ENCODE measurements at regions not wholly inside any gene's neighbourhood (a gene's known extent, or its start where the extent isn't known, plus 50 kb on each side); places are given as distances from the start of the nearest gene placed in this dataset.

DNA sequence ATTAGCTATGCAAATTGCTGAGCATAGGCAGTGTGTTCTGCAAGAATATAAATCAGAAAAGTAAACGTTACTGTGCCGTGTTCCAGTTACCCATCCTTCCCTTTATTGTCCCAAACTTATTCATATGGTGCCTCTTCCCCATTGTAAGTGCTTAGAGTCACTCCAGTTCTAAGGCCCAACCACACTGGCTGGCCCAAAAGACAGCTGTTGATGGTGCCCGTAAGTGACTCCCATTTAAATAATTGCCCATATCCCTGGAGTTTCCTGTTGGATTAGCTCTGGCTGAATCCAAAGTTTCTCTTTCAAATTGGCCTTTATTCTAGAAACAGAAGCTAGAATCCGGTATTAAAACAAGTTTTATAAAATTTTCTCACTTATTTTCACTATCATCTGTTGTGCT lies 400.1 kb upstream of the DDHD1 start:
- peaks cover 10% of the 10 kb centered on the region for H3K27me3 Mint-ChIP-seq
- no peak overlapping the region for H3K27ac Mint-ChIP-seq
- no peak for DNase-seq (ENCODE audit: extremely low spot score, unreplicated experiment)
- TF ChIP-seq, protein P1, sequence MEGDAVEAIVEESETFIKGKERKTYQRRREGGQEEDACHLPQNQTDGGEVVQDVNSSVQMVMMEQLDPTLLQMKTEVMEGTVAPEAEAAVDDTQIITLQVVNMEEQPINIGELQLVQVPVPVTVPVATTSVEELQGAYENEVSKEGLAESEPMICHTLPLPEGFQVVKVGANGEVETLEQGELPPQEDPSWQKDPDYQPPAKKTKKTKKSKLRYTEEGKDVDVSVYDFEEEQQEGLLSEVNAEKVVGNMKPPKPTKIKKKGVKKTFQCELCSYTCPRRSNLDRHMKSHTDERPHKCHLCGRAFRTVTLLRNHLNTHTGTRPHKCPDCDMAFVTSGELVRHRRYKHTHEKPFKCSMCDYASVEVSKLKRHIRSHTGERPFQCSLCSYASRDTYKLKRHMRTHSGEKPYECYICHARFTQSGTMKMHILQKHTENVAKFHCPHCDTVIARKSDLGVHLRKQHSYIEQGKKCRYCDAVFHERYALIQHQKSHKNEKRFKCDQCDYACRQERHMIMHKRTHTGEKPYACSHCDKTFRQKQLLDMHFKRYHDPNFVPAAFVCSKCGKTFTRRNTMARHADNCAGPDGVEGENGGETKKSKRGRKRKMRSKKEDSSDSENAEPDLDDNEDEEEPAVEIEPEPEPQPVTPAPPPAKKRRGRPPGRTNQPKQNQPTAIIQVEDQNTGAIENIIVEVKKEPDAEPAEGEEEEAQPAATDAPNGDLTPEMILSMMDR (conservative IDR thresholded peaks at IDR 0.05), result no peak
- H3K9me3 Mint-ChIP-seq, result peaks cover 8% of the 10 kb centered on the region
- H3K36me3 Mint-ChIP-seq, result no peaks in the 10 kb centered on the region
- peaks cover 32% of the 10 kb centered on the region for H3K4me1 Mint-ChIP-seq (ENCODE audit: unreplicated experiment)
- no peak overlapping the region for H3K4me3 Mint-ChIP-seq

DNA sequence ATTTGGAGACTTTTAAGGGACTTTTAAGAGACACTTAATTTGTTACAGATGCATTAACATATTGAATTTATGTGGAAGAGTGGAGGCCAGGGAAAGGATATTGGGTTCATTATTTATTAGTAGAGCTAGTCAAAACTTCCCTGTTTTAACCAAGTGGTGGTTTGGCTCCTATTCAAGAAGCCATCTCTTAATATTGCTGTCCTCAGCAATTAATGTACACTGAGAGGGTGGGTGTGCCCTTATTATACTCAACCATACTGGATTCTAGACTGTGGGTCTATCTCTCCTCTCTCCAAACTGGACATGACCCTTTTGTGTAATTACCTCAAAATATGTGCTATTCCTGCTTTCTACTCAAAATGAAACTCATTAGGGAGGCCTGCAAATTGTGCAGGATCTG lies 398.7 kb upstream of the DDHD1 start:
- Mint-ChIP-seq H3K27ac (no peak overlapping the region), H3K27me3 (peaks cover 15% of the 10 kb centered on the region), H3K36me3 (no peaks in the 10 kb centered on the region), H3K4me1 (ENCODE audit: unreplicated experiment) (peaks cover 32% of the 10 kb centered on the region), H3K9me3 (peaks cover 8% of the 10 kb centered on the region), H3K4me3 (no peak overlapping the region)
- DNase-seq (ENCODE audit: extremely low spot score, unreplicated experiment), result no peak
- TF ChIP-seq, protein P1 (conservative IDR thresholded peaks at IDR 0.05), result no peak

DNA sequence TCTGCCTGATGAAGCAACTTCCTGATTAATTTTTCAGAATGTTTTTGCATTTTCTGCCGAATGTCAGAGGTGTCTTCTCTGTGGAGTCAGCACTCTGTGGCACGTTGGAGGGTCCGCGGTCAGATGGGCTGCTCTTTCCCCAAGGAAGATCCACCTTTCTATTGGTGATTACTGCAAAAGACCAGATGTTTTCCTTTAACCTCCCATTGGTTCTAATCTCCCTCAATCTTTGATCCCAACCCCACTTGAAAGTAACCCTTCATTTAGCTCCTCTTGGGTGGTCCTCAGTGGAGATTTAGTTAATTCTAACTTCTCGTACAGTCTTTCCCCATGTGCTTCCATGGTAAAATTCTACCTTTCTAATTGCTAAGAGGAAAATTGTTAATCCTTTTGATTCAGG lies 397.7 kb upstream of the DDHD1 start:
- Mint-ChIP-seq H3K36me3 (no peaks in the 10 kb centered on the region), H3K4me3 (no peak overlapping the region), H3K4me1 (ENCODE audit: unreplicated experiment) (peaks cover 32% of the 10 kb centered on the region), H3K27ac (no peak overlapping the region), H3K9me3 (no peaks in the 10 kb centered on the region), H3K27me3 (peaks cover 18% of the 10 kb centered on the region)
- TF ChIP-seq, protein P1 (conservative IDR thresholded peaks at IDR 0.05), result no peak
- no peak for DNase-seq (ENCODE audit: extremely low spot score, unreplicated experiment)

GRCh38 chr14:53549956-53550355 lies 396.8 kb upstream of the DDHD1 start:
- H3K9me3 Mint-ChIP-seq, result no peaks in the 10 kb centered on the region
- no peak for DNase-seq (ENCODE audit: extremely low spot score, unreplicated experiment)
- H3K27ac Mint-ChIP-seq, result no peak overlapping the region
- peaks cover 25% of the 10 kb centered on the region for H3K27me3 Mint-ChIP-seq
- H3K4me1 Mint-ChIP-seq (ENCODE audit: unreplicated experiment), result peaks cover 32% of the 10 kb centered on the region
- H3K4me3 Mint-ChIP-seq, result no peak overlapping the region
- TF ChIP-seq, protein P1 (conservative IDR thresholded peaks at IDR 0.05), result no peak
- no peaks in the 10 kb centered on the region for H3K36me3 Mint-ChIP-seq

- TF ChIP-seq, protein P1 (conservative IDR thresholded peaks at IDR 0.05), result no peak
- no peaks in the 10 kb centered on the region for H3K36me3 Mint-ChIP-seq
- no peak overlapping the region for H3K27ac Mint-ChIP-seq
- H3K9me3 Mint-ChIP-seq, result peaks cover 3% of the 10 kb centered on the region
- H3K4me1 Mint-ChIP-seq (ENCODE audit: unreplicated experiment), result peaks cover 38% of the 10 kb centered on the region
- no peak for DNase-seq (ENCODE audit: extremely low spot score, unreplicated experiment)
- H3K4me3 Mint-ChIP-seq, result no peak overlapping the region
- H3K27me3 Mint-ChIP-seq, result peaks cover 27% of the 10 kb centered on the region
Observed at GRCh38 chr14:53547593-53547992, 394.5 kb upstream of the DDHD1 start.

GRCh38 chr14:53545217-53545616 lies 392.1 kb upstream of the DDHD1 start:
- H3K4me3 Mint-ChIP-seq, result no peak overlapping the region
- H3K27me3 Mint-ChIP-seq, result peaks cover 28% of the 10 kb centered on the region
- no peak overlapping the region for H3K27ac Mint-ChIP-seq
- H3K36me3 Mint-ChIP-seq, result no peaks in the 10 kb centered on the region
- no peak for DNase-seq (ENCODE audit: extremely low spot score, unreplicated experiment)
- peaks cover 3% of the 10 kb centered on the region for H3K9me3 Mint-ChIP-seq
- peaks cover 31% of the 10 kb centered on the region for H3K4me1 Mint-ChIP-seq (ENCODE audit: unreplicated experiment)
- TF ChIP-seq, protein P1 (conservative IDR thresholded peaks at IDR 0.05), result no peak
